Left ventricle myocardium inferior (tissue), 1 donor: ENCODE measurements at regions not wholly inside any gene's neighbourhood (a gene's known extent, or its start where the extent isn't known, plus 50 kb on each side); places are given as distances from the start of the nearest gene placed in this dataset.

ENCODE experiments used
- DNase-seq: peaks from one replicate; pipeline ENCODE4 v3.0.0-alpha.2; 2020
- H3K27ac ChIP-seq: fragments of 200-600 bp; replicated peaks from 2 replicates; pipeline ENCODE4 v1.8.0; 2021
- H3K27me3 ChIP-seq: fragments of 200-600 bp; 2 replicates; pipeline ENCODE4 v1.8.0; 2021; ENCODE audit warnings: low read depth
- H3K36me3 ChIP-seq: fragments of 200-600 bp; 2 replicates; pipeline ENCODE4 v1.8.0; 2021
- H3K4me1 ChIP-seq: fragments of 200-600 bp; 2 replicates; pipeline ENCODE4 v1.8.0; 2021
- H3K4me3 ChIP-seq: fragments of 200-600 bp; 2 replicates; pipeline ENCODE4 v1.8.0; 2021; ENCODE audit warnings: mild to moderate bottlenecking, moderate library complexity
- H3K9me3 ChIP-seq: fragments of 200-600 bp; replicated peaks from 2 replicates; pipeline ENCODE4 v1.8.0; 2021
- intact Hi-C: fragments of 100-400 bp; cut with micrococcal nuclease; formaldehyde crosslinking; loops from one replicate; pipeline ENCODE4 v1.11.0; 2022
- TF ChIP-seq, protein P1 (sequence below): fragments of 200-600 bp; IDR thresholded peaks from 2 replicates; pipeline ENCODE4 v1.8.0; 2021; ENCODE audit warnings: antibody characterized with exemption, mild to moderate bottlenecking, borderline replicate concordance
- donor health status: DM: no; HTN: yes; CAD: no; lungs with severe emphysema.

DNA sequence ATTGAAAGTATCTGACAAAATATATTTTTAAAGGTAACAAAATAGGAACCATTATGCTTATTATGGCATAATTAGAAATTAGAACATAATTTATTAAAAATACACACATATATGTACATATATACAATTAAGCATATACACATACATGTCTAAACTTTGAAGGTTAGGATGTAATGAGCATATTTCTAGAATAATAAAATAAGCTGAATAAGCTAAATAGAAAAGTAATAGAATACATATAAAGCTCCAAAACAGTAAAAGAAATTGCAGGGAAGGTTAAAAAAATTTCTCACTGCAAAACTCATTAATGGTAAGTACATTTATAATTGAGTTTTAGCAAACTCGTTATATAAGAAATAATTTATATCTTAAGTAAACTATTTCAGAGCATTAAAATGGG lies 1561.5 kb upstream of the ZEB2 start:
- Histone ChIP-seq H3K4me1 (no peaks in the 10 kb centered on the region), H3K36me3 (no peaks in the 10 kb centered on the region), H3K27ac (no peak overlapping the region), H3K9me3 (peaks cover 16% of the 10 kb centered on the region), H3K27me3 (no peaks in the 10 kb centered on the region), H3K4me3 (no peak overlapping the region)
- intact Hi-C loops = no loop called here
- DNase-seq = no peak
- TF ChIP-seq, protein P1, sequence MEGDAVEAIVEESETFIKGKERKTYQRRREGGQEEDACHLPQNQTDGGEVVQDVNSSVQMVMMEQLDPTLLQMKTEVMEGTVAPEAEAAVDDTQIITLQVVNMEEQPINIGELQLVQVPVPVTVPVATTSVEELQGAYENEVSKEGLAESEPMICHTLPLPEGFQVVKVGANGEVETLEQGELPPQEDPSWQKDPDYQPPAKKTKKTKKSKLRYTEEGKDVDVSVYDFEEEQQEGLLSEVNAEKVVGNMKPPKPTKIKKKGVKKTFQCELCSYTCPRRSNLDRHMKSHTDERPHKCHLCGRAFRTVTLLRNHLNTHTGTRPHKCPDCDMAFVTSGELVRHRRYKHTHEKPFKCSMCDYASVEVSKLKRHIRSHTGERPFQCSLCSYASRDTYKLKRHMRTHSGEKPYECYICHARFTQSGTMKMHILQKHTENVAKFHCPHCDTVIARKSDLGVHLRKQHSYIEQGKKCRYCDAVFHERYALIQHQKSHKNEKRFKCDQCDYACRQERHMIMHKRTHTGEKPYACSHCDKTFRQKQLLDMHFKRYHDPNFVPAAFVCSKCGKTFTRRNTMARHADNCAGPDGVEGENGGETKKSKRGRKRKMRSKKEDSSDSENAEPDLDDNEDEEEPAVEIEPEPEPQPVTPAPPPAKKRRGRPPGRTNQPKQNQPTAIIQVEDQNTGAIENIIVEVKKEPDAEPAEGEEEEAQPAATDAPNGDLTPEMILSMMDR = no peak

DNA sequence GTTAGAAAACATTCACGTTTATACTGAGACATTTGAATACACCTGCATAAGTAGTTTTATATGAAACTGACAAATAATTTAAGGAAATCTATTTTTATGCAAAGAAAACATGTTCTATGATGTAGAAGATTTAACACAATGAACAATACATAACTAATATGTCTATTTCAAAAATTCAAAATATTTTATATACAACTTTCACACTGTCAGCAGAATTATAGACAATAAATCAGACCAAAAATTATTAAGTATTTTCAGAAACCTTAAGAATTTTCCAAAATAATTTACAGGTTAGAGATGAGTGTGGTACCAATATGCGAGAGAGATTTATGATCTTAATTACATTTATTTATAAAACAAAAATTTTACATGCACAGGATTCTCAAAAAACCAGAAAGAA lies 1561.0 kb upstream of the ZEB2 start:
- TF ChIP-seq, protein P1 = no peak
- Histone ChIP-seq H3K36me3 (no peaks in the 10 kb centered on the region), H3K9me3 (peaks cover 16% of the 10 kb centered on the region), H3K27me3 (no peaks in the 10 kb centered on the region), H3K4me1 (no peaks in the 10 kb centered on the region), H3K27ac (no peak overlapping the region), H3K4me3 (no peak overlapping the region)
- intact Hi-C loops = no loop called here
- no peak for DNase-seq

DNA sequence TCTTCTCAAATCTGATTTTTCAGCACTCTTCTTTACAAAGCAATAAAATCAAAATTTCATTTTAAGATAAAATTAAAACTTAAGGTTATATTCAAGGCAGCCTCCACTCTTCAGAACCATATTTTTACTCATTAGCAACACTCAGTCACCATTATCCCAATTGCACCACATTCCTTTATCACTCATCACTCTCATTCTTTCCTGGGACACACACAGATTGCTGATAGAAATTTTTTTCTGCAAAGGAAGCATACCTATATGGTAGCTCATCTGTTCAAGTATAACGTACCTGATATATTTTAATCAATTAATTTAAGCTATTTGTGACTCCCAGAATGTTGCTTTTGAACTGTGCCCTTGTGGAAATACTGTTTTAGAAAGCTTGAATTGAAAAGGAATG lies 1559.3 kb upstream of the ZEB2 start:
- intact Hi-C loops = no loop called here
- Histone ChIP-seq H3K4me1 (no peaks in the 10 kb centered on the region), H3K4me3 (no peak overlapping the region), H3K9me3 (peaks cover 11% of the 10 kb centered on the region), H3K36me3 (no peaks in the 10 kb centered on the region), H3K27ac (no peak overlapping the region), H3K27me3 (no peaks in the 10 kb centered on the region)
- DNase-seq = no peak
- TF ChIP-seq, protein P1 = no peak

DNA sequence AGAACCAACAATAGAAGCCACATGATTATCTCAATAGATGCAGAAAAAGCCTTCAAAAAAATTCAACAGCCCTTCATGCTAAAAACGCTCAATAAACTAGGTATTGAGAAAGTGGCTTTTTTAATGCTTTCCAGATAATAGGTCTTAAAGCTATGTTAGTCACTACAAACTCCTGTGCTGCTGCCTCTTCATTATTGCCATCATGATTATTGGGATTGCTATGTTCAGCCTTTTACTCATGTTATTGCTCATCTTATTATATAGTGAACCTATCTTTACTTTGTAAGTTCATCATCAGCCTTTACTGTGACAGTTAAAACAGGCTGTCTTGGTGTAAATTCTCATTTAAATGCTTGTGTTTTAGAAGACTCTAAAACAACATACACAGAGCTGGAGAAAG lies 1557.2 kb upstream of the ZEB2 start:
- intact Hi-C loops = no loop called here
- Histone ChIP-seq H3K27ac (no peak overlapping the region), H3K36me3 (no peaks in the 10 kb centered on the region), H3K27me3 (no peaks in the 10 kb centered on the region), H3K4me1 (no peaks in the 10 kb centered on the region), H3K4me3 (no peak overlapping the region), H3K9me3 (peaks cover 6% of the 10 kb centered on the region)
- TF ChIP-seq, protein P1 = no peak
- DNase-seq = no peak

DNA sequence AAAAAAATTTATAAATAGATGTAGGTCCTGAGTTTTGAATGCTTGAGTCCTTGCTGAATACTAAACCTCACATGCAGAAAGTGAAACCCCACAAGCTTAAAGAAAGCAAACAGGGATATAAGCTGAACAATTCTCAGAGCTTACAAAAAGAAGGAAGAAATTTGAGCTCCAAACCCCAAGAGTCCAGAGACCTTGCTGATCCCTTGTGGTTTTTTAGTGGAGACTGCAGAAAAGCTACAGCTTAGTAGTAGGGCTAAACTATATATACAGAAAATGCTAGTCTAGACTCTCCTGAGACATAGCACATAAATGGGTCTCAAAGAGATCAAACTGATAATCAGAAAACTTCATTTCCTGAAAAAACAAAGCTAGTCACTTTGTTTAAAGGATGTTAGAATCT lies 1548.1 kb upstream of the ZEB2 start:
- Histone ChIP-seq H3K27me3 (no peaks in the 10 kb centered on the region), H3K4me3 (no peak overlapping the region), H3K4me1 (no peaks in the 10 kb centered on the region), H3K27ac (no peak overlapping the region), H3K9me3 (peaks cover 38% of the 10 kb centered on the region), H3K36me3 (no peaks in the 10 kb centered on the region)
- TF ChIP-seq, protein P1 = no peak
- intact Hi-C loops = no loop called here
- DNase-seq = no peak

DNA sequence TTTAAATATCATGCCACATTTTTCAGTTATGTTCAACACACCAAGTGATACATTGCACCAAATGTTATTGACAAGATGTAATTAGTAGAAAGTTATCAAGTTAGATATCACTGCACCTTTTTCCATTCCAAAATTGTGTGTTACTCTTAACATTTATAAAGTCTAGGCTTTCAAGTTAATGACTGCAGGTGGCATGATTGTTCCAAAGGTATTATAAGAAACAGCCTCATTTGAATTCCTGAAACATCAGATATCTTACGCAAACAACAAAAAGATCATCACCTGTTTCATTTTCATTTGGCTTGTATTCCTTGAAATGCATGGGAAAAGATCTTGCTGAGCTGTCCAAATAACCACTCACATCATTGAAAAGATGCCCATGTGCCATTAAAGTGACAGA lies 1528.2 kb upstream of the ZEB2 start:
- Histone ChIP-seq H3K27ac (no peak overlapping the region), H3K27me3 (no peaks in the 10 kb centered on the region), H3K9me3 (peaks cover 4% of the 10 kb centered on the region), H3K4me3 (no peak overlapping the region), H3K4me1 (no peaks in the 10 kb centered on the region), H3K36me3 (no peaks in the 10 kb centered on the region)
- intact Hi-C loops = no loop called here
- no peak for DNase-seq
- TF ChIP-seq, protein P1 = no peak
